NCI-H1417 (cell line): ENCODE measurements at regions not wholly inside any gene's neighbourhood (a gene's known extent, or its start where the extent isn't known, plus 50 kb on each side); places are given as distances from the start of the nearest gene placed in this dataset.
A peak's percentile ranks its signal among the peaks of the same experiment; 100 is the strongest.

Experiments used
- DNase-seq, 3 experiments: peaks; one replicate each; lab custom pipeline; 2025; lab: John Stamatoyannopoulos, UW

GRCh38 chr9:78860801-78861475 is 564.0 kb downstream of the PSAT1 start:
- no peak for DNase-seq

- DNase-seq = no peak
Observed at GRCh38 chr9:78863531-78863930, 566.6 kb downstream of the PSAT1 start.

DNA sequence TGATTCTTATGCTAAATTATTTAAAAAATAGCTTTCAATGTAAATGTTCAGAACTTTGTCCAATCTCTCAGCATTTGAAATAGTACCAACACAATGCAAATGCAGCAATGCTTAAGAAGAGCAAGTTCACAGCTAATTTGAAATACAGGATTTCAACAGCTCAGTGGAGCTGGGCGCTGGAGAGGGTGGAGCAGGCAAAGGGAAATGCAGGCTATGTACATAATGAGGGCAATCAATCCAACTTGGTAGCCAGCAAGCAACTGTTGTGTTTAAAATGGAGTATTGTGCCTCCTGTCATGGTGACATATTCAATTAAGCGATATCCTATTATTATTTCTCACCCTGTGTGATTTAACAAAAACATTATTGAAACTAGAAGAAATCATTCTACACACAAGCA is 568.8 kb downstream of the PSAT1 start:
- peak in 2 of 3 experiments; percentile 66 to 85 for DNase-seq

- DNase-seq = no peak
Observed at GRCh38 chr9:78866207-78867132, 569.5 kb downstream of the PSAT1 start.

DNA sequence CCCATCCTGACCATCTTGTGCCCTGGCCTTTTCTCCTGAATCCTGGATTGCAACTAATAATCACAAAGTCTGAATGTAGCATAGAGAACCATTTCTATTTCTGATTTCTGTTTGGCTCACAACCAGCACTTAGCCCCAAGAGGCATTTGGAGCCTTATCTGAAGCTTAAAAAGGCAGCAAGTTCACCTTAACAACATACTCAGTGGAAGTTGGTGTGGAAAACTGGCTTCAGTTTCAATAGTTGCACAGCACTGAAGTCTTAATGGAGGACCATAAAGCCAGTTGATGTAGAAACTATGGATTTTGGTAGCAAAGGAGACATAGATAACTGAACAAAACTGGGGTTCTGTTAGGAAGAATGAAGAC is 574.1 kb downstream of the PSAT1 start:
- no peak for DNase-seq

DNA sequence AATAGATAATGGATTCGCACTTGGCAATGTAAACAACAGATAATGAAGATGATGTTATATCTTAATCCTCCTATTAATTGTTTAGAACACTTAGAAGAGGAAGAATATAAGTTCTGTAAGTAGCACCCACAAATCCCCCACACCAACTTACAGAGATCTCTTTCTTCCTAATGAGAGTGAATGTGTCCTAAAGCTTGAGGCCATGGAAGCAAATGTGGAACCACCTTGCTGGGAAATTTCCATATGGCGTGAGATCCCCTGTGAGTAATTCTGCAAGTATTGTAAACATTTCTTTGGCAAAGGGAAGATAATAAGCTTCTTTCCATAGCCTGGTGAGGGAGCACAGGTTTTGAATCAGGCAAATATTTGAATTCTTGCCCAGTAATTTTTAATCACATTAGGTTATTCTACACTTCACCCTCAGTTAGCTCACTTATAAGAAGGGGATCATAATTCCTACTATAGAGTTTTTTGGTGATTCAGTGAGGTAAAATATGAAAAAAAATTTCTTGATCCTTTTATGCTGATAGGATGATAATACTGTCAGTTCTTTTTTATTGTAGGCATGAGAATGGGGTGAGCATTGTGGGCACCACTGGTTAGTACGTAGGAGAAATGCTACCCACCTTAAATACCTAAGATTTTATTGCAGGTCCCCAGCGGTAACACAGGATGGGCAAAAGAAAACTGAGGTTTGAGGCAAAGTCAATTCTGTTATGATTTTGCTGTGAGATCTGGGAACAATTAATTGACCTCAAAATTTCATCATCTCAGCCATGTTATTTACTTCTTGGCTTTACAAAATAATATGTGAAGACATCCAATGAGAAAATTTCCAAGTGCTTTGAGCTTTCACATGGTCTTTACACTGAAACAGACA is 574.8 kb downstream of the PSAT1 start:
- DNase-seq = peak in 1 of 3 experiments; percentile 12

DNA sequence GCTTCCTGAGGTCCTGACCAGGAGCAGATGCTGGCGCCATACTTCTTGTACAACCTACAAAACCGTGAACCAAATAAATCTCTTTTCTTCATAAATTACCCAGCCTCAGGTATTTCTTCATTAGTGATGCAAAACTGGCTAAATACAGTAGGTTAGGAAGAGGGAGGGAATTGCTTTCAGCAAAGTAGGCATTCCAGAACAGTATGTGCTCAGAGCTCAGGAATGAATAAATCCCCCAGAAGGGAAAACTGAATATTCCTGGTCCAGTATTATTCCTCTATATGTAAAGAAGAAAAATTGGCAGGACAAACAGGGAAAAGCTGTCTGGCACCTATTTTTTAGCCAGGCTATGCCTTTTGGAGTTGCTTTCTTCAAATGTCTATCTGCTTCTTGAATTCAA is 577.1 kb downstream of the PSAT1 start:
- no peak for DNase-seq

DNA sequence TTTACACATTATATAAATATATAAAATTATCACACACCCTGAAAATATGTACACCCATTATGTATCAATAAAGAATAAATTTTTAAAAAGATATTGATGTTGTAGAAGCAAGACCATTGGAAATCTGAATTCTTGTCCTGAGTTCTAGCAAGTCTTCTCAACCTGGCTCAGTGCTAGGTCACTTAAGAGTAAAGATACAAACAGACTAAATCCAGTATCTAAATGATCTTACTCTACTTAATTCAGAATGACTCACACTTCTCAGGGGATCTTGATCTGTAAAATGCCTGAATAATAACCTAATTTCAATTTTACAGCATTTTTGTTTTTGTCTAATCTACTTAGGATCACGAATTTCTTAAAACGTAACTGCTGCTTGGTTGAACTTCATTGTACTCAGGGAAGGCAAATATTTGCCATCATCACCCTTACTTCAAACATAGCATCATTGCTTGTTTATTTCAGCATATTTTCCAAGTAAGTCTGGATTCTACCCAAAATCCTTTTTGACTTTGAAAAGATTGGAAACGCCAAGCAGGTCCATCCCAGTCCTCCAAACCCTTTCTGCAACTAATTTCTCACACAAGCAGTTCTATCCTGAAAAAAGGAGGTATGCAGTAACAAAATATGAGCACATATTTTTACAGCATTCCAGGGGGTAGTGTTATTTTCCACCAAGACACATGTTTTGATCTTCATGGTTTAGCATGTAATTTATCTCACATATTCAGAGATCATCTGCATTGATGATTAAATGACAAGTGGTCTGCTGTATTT is 582.6 kb downstream of the PSAT1 start:
- DNase-seq = no peak

- DNase-seq = no peak
Observed at GRCh38 chr9:78881295-78881694, 584.4 kb downstream of the PSAT1 start.

GRCh38 chr9:78882481-78882880 is 585.6 kb downstream of the PSAT1 start:
- no peak for DNase-seq

DNA sequence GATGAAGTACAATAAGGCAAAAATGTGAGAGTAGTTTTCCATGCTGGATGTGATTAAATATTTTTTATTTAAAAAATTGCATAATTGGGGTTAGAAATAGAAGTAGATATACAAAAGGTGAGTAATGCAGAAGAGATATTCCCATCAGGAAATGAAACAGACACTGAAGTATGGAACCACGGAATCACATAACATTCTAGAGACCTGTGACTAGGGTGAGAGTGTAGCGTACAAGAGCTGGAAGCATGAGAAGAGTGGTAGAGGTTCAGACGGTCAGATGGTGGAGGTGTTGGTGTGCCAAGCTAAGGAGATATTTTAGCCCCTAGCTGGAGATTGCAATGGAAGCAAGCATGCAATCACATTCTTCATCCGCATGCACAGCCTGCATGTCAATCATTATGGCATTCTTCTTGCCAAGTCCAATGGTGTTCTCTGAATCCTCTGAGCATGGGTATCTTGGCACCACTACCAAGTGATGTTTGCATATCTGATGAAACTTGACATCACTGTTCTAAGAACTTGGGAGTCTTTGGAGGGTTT is 587.8 kb downstream of the PSAT1 start:
- no peak for DNase-seq

DNA sequence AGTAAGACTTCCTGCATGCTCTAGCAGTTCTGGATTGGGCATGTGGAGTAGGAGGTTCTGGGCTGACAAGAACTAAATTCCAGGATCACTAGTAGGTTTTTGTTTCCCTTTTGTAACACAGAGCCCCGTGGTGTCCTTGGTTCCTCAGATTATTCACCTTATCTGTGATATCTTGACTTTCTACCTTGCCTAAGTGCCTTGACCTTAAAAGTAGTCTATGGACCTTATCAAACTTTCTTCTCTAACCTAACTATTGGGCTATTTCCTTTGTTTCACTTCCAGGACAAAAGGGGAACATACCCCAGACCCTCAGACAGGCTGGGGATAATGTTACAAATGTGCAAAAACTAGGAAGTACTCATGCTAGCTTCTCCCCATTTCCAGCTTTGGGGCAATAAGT is 595.3 kb downstream of the PSAT1 start:
- DNase-seq = no peak

DNA sequence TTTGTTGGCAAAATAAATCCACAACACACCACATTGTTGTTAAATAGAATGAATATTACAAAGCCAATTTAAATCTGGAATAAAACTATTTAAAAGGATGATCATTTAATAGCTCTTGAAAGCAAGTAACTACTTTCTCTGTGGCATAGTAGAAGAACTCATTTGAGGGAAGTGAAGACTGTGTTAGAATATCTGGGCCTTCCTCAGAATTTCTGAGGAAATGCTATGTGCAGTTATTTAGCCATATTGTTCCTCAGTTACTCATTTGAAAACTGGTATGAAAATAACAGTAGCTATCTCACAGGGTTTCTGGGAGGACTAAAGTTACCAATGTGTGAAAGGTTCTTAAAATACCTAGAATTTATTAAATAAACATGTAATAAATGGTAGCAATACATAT is 595.8 kb downstream of the PSAT1 start:
- no peak for DNase-seq

DNA sequence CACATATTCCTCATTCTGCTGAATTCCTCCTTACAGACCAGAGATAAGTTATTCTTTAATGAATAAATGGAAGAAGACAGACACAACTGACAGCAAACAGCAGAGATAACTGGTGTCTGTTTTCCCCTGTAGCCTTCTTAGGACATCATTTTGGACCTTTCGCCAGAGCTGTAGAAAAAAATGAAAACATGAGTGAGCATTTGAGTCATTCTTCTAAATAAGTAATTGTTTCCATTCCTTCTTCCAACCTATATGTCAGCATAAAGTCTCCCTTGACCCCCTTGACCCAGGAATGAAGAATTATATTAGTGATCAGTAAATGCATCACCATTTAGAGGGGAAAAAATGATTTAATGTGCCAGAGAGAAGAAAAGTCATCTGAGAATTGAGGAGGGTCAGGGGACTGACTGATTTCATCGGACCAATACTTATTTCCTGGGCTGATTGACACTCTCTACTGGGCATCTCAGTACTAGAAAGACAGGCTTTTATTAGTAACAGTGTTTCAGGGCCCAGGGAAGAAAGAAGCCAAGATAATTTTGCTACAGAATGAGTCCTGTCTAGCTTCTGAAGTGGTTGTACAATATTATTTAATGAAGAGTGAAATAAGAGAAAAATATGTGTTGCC is 597.0 kb downstream of the PSAT1 start:
- DNase-seq = no peak

GRCh38 chr9:78896479-78896878 is 599.6 kb downstream of the PSAT1 start:
- no peak for DNase-seq

DNA sequence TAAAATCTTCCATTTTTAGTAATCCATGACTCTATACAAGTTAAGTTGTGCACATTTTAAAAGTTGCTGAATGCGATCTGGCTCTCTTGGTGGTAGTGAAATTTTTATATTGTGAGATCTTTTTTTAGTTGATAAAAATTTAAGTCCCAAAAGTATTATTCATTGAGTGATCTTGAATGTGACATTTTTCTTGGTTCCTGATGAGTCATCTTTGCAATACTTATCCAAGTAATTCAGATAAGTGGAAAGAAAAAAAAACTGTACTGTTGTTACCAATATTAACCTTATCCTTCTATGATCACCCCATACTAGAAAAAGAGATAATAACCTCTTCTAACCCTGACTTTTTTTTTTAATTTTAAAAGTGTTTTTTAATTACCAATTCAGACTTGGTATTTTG is 601.3 kb downstream of the PSAT1 start:
- DNase-seq = no peak

- no peak for DNase-seq
Observed at GRCh38 chr9:78899006-78899405, 602.1 kb downstream of the PSAT1 start.

DNA sequence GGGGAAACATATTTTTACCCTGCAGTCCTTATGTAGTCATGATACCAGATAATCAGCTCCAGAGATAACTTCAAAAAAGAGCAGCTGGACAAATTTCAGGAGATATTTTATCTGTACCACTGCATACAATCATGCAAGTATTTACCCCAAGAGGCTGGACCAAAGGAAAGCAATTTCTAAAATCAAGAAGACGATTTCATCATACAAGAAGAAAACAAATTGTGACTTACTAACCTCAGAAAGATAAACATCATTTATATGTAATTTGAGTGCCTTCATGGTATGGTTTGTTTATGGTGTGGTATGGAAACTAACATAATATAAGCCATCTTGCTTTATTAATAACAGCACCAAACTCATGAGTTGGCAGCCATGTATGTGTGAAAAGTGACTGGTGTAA is 603.6 kb downstream of the PSAT1 start:
- no peak for DNase-seq

DNA sequence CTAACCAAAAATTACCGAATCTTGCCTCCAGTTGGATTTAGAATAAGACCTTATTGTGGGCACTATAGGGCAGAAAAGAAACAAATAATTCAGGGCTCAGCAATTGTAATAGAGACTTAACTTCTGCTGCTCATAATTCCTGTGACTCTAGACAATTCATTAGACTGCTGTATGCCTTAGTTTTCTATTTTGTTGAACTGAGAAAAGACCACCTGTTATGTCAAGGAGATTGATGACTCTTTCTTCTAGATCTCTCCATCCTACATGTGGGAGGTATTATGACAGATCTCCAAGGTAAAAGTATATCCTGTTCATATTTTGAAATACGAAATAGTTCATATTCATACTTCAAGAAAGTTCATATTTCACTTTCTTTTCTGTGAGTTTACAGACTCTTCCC is 605.1 kb downstream of the PSAT1 start:
- DNase-seq = no peak

- DNase-seq = no peak
Observed at GRCh38 chr9:78903581-78903980, 606.7 kb downstream of the PSAT1 start.

- no peak for DNase-seq
Observed at GRCh38 chr9:78904686-78905085, 607.8 kb downstream of the PSAT1 start.
